HCT116 (cell line): ENCODE measurements at regions not wholly inside any gene's neighbourhood (a gene's known extent, or its start where the extent isn't known, plus 50 kb on each side); places are given as distances from the start of the nearest gene placed in this dataset.

Experiments
- ELF1 ChIP-seq: IDR thresholded peaks from 2 replicates; pipeline ENCODE4 v1.6.1; 2012; ENCODE audit warnings: low read depth, borderline replicate concordance
- TCF7L2 ChIP-seq: IDR thresholded peaks from 2 replicates; pipeline ENCODE4 v1.7.0; 2011; ENCODE audit warnings: borderline replicate concordance, inconsistent platforms; ENCODE audit not compliant: insufficient read depth, insufficient read length; ENCODE audit errors: extremely low read depth
- TF ChIP-seq, protein P1 (sequence below), 3 experiments: fragments of 200-600 bp in 1 of 3; sonication (generic) in 1 of 3; IDR thresholded peaks in 2 of 3; conservative IDR thresholded peaks in 1 of 3; 2 replicates each; pipeline ENCODE4 v1.5.1; 2012 to 2017; ENCODE audit warnings: low read depth in 2 of 3, low read length in 2 of 3, antibody characterized with exemption in 1 of 3, borderline replicate concordance in 1 of 3, control low read depth in 1 of 3, mild to moderate bottlenecking in 1 of 3, mixed read lengths in 1 of 3, mixed run types in 1 of 3, moderate library complexity in 1 of 3; ENCODE audit not compliant: insufficient read depth in 1 of 3

DNA sequence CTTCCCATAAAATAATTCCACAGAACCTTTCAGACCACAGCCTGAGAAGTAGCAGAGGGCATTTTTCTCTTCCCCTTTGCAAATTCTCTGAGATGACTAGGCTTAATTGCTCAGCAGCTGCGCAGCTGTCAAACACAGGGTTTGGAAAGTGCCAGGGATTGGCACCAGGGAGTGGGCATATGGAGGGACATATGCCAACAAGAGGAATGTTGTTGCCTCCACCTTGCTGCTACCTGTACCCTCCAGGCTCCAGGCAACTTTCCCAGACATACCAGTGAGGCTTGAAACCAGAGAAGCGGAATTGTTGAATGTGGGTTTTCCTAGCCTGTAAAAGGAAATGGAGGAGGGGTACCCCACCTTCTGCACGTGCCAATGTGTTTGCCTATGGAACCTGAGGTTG is 256.2 kb upstream of the GPR101 start:
- TF ChIP-seq, protein P1, sequence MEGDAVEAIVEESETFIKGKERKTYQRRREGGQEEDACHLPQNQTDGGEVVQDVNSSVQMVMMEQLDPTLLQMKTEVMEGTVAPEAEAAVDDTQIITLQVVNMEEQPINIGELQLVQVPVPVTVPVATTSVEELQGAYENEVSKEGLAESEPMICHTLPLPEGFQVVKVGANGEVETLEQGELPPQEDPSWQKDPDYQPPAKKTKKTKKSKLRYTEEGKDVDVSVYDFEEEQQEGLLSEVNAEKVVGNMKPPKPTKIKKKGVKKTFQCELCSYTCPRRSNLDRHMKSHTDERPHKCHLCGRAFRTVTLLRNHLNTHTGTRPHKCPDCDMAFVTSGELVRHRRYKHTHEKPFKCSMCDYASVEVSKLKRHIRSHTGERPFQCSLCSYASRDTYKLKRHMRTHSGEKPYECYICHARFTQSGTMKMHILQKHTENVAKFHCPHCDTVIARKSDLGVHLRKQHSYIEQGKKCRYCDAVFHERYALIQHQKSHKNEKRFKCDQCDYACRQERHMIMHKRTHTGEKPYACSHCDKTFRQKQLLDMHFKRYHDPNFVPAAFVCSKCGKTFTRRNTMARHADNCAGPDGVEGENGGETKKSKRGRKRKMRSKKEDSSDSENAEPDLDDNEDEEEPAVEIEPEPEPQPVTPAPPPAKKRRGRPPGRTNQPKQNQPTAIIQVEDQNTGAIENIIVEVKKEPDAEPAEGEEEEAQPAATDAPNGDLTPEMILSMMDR (IDR thresholded peaks at IDR 0.05 in 2 of 3, conservative IDR thresholded peaks at IDR 0.05 in 1 of 3; ENCODE audit: borderline replicate concordance in 1 of 3, insufficient read depth in 1 of 3, low read depth in 2 of 3, low read length in 2 of 3), result no peak
- TF ChIP-seq ELF1, result no peak
- TF ChIP-seq TCF7L2, result no peak
